Stimulated activated naive CD4-positive, alpha-beta T cell (primary cell): ENCODE measurements at regions not wholly inside any gene's neighbourhood (a gene's known extent, or its start where the extent isn't known, plus 50 kb on each side); places are given as distances from the start of the nearest gene placed in this dataset.

Experiments
- DNase-seq, 6 experiments: peaks; one replicate each; lab custom pipeline; 2025; lab: John Stamatoyannopoulos, UW

DNA sequence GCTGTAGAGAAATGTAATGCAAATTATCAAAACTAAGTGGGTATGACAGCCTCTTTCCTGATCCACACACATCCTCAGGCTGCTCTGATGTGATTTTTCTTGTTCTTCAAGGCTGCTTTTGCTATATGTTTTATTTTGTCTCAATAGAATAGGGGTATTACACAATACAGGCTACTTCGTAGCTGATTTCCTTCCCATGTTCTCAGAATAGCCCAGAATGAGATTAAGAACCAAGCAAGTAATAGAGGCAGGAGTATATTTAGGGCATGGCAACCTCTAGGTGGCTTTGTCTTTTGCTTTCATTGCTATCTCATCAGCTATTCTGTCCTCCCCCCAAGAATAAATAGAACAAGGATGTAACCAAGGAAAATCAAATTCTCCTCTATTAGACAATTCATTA lies 241.8 kb downstream of the ALDH8A1 start:
- DNase-seq: no peak

DNA sequence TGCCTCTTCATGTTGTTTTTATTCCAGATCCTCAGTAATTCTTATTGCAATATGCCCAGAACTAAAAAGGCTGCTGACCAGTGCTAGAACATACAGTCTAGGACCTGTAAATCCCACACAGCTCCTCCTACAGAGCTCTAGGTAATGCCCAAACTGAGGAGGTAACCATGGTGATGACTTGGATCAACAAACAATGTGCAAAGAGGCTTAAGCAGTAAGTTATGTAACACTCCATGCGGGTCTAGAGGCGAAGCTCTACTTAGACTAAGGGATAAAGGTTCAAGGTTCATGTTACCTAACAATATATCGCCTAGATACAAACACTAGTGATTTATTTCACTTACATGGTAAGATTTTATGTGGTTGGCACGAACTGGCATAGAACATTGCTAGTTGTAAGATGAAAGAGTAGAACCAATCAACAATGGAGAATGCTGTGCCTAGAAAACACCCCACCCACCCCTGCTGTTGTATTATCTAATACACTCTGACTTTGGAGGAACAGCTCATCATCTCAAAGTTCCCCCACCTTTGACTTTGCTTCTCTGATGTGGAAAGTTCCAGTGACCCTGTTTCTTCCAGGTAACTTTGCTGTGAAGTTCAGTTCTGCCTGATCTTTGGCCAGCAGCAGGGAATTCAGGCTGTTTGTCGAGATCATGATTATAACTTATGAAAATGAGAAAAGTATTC lies 242.4 kb downstream of the ALDH8A1 start:
- no peak for DNase-seq

DNA sequence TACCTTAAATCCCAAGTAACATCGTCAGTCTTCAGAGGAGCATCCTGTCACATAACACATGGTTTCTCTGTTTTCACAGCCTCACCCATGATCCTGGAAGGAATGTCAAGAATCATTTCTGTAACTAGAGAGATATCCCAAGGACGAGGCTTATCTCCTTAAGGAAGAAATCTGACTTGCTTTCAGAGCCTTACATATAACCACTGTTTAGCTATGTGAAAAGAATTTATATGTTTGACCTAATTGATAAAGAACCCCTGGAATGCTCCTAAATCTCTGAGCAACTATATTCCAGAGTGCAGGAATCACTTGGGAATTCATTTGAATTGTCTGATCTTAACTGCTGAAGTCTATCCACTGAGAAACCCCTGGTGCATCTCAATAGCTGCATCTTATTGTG lies 243.1 kb downstream of the ALDH8A1 start:
- no peak for DNase-seq

DNA sequence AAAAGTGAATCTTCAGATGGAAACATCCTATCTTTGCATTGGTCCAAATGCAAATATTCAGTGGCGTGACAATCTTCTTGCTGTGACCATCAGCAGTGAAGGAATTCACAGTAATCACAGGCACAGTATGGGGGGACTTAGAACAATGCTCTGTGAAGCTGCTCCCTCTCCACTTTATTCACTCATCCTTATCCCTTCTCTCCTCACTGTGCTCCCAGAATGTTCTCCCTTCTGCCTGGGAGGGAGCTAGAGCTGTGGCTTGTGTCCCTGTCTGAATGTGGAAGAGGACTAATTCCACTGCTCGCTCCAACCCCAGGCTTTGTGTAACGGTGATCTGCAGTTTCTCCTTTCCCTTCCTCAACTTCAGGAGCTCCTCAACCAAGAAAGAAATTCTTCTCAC lies 243.7 kb downstream of the ALDH8A1 start:
- DNase-seq: no peak

DNA sequence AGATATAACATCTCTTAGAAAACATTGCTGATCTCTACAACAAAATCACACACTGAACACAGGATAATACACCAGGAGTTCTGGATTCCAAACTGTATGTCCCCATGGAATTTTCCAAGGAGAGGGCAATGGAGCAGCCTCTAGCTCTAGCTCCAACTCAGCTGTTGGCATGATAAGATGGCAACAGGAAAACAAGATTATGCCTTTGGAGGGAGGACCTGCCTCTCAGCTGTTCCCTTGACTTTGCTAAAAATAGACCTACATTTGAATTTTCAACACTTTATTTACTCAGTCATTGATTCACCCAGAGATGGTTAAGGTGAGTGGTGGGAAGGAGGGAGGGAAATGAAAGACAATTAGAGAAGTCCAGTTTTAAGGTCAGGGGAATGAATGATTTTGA lies 246.7 kb downstream of the ALDH8A1 start:
- DNase-seq: no peak

DNA sequence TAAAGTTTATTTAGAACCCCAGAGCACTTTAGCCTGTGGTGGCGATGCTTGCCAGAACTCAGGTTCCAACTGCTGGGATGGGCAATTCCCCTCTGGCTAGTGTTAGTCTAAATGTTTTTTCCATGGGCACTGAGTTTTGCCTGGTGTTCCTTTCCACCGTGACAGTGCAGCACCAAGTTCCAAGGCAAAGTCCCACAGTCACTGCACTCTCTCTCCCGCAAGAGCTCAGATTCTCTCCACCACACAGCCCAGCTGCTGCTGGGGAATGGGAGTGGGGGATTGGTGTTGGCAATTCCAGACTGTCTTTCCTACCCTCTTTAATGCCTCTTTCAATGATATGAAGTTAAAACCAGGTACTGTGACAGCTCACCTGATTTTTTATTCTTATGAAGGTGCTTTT lies 247.6 kb downstream of the ALDH8A1 start:
- no peak for DNase-seq

DNA sequence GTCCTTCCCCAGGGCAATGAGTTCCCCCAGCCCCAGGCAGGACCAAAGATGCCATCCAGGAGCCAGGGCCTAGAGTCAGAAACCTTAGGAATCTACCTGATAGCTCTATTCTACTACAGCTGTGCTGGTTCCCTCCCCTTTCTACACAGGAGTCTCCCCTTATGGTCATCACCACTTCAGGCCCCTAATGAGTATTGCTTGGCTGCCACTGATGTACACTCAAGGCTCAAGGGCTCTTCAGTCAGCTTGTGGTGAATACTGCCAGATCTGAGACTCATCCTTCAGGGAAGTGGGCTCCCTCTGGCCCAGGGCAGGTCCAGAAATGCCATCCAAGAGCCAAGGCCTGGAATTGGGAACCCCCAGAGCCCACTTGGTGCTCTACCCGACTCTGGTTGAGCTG lies 248.6 kb downstream of the ALDH8A1 start:
- no peak for DNase-seq

DNA sequence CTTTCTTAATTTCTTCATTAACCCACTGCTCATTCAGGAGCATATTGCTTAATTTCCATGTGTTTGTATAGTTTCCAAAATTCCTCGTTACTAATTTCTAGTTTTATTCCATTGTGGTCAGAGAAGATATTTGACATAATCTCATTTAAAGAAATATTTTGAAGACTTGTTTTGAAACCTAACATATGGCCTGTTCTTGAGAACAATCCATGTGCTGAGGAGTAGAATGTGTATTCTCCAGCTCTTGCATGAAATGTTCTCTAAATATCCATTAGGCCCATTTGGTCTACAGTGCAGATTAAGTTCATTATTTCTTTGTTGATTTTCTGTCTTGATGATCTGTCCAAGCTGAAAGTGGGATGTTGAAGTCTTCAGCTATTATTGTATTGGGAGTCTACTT lies 251.7 kb downstream of the ALDH8A1 start:
- no peak for DNase-seq

DNA sequence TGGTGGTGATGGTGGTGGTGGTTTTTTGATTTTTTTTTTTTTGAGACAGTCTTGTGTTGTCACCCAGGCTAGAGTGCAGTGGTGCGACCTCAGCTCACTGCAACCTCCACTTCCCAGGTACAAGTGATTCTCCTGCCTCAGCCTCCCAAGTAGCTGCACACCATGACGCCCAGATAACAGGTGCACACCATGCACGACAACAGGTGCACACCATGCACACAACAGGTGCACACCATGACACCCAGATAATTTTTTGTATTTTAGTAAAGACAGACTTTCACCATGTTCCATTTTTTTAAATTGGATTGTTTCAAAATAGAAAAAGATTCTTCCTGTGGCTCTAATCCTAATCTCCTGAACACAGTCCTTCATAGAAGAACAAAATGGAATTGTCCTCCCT lies 257.9 kb downstream of the ALDH8A1 start:
- no peak for DNase-seq

DNA sequence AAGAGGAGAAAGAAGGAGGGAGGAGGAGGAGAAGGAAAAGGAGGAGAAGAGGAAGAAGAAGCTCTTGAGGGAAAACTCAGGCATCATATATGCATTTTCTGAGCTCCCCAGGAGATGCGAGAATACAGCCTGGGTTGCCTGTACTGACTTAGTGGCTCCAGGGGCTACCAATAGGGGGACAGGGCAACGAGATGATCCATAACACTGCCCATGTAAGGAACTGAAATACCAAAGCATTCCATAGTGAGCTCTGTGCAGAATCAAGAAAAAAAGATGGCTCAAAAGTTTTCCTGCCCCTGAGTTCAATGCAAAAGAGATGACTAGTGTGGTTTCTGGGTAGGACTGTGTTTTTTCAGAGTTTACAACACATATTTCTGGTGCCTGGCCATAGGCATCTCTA lies 258.7 kb downstream of the ALDH8A1 start:
- no peak for DNase-seq

DNA sequence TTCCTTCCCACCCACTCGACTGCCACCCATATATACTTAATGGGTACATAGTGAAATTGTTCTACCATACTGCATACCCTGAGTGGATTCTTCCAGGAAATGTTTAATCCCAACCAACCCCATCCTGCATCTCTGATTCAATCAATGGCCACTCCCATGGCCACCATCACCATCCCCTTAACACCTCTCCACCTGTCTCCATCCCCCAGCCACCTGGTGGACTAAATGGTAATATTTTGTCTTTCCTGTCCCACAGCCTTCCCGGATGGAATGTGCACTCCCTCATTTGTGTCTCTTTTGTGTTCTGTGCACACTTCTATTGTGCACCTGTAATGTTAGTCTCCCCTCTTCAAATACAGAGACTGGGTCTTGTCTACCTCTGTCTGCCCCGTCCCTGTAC lies 259.9 kb downstream of the ALDH8A1 start:
- no peak for DNase-seq

DNA sequence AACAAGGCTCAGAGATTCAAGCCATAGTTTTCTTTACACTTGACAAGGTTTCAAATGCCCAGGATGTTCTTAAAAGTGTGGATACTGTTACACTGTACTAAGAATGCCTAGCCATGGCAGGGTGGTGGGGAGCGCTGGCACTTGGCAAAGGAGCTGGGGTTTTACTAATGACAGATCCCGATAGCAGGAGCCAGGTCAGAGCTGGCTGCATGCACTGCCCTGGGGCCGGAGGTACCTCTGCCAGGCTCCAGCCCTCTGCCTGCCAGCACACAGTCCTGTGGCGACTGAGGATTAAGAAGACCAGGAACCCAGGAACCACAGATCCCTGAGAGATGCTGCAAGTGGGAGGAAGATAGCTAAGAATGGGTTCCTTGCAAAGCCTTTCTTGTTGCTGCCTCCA lies 260.3 kb downstream of the ALDH8A1 start:
- no peak for DNase-seq

DNA sequence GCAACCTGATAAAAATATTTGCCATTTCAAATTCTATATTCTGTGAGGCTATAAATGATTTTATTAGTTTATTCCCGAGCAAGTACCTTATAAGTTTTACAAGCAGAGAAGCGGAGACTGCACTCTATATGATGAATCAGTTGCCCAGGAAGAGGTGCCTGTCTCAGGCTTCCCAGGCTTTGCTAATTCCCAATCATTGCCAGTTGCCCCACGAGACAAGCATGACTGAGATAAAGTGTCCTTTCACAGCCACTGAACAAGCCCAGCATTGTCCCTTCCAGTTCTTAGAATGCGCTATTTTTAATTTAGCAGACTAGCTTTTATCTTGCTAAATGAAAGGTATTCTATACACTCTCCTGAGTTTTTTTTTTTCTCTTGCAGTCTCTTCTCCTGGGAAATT lies 260.7 kb downstream of the ALDH8A1 start:
- DNase-seq: no peak

DNA sequence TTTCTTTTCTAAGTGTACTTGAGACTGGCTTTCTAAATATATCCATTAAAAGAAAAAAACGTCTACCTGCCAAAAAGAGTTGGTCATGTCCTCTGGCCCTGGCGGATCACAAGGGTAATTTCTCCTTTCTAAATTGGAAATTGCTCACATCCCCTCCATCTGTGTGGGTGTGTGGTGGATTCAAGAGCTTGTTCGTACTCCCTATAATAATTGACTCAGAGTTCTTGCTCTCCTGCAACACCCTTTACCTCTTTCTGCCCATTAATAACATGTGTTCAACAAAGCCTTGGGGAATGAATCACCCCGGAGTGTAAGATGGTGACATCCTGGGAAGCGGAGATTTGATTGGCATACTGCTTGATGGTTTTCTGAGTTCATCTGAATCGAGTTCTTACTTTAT lies 263.8 kb downstream of the ALDH8A1 start:
- DNase-seq: no peak

DNA sequence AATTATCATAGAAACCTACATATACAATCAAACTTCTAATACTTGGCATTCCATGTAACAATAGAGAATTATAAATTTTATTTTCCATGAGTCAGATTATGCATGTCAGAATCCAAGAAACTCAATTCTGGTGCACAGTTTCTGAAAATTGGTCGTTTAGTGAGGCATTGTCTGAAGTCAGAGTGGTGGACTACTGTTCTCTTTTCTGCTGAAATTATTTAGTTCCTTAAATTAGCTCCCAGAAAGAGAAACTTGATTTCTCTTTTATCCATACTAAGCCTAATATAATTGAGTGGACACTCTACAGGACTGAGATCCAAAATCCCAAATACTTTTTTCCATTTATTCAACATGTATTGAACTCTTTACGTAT lies 265.5 kb downstream of the ALDH8A1 start:
- DNase-seq: no peak

DNA sequence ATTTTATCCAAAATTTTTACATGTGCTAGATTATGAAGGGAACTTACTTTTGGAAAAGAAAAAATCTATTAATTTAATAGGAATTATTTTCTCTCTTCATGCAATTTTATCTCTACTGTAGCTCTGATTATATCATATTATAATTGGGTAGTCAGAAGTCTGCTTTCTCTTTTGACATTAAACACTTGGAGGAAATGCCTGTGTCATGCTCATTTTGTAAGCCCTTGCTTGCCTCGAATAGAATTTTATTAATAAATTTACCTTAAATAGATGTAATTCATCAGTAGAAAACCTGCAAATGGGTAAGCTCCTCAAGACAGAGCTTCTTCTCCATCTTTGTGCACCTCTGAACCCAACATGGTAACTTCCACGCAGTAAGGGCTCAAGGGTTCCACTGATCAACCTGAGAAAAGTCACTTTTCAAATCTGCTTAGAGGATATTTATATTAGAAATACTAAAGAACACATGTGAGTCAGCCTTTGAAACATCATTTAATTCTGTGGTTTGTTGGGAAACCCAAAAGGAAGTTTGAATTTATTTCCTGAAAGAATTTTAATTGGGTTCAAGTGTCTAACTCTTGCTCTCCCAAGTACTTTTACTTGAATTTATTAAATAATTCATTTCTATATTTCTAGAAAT lies 266.0 kb downstream of the ALDH8A1 start:
- no peak for DNase-seq

DNA sequence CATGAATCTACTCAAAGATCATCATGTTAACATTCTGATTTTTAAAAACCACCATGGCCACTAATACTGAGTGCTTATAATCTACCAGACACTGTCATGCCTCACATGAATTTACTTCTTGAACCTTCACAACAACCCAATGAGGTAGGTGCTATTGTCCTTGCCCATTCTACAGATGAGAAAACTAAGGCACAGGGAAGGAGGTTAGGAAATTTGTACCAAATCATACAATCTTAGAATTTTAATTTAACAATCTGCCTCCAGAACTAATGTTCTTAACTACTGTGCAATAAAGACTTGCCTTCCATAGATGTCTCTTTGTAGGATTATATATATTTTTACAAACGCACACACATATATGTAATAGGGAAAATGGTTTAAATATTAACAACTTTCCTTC lies 269.5 kb downstream of the ALDH8A1 start:
- DNase-seq: no peak

DNA sequence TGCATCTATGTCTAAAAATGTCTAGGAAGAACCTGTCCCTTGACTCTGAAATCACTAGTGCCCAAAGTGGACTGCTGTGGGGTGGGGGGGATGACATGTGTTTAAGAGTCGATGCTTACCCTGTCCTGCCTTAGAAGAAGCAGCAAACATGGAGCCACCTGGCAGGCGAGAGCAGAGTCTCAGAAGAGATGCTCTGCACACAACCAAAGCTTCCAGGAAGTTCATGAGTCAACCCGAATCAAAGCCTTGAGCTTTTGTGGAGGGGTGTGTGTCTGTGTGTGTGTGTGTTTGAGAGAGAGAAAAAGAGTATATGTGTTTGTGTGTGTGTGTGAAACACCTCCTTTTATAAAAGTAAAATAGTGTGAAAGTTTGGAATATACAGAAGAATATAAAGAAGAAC lies 269.9 kb downstream of the ALDH8A1 start:
- no peak for DNase-seq

DNA sequence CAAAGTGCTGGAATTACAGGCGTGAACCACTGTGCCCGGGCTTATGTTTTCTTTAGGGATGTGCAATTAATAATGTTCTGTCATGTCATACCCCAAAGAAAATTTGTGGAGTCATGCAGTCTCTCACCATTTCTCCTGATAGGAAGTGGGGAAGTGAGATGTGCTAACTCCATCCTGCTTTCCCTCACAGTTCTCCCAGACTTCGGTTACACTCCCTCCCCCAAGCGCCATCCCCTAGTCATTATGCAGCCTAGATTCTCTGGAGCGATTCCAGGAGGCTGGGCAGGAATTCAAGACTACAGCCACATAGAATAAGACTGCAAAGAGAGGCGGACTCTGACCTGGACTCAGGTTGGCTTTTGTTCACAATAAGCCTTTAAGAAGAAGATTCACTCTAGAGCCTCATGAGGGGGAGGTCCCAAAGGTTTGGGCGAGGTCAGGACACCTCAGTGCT lies 271.4 kb downstream of the ALDH8A1 start:
- DNase-seq: no peak

DNA sequence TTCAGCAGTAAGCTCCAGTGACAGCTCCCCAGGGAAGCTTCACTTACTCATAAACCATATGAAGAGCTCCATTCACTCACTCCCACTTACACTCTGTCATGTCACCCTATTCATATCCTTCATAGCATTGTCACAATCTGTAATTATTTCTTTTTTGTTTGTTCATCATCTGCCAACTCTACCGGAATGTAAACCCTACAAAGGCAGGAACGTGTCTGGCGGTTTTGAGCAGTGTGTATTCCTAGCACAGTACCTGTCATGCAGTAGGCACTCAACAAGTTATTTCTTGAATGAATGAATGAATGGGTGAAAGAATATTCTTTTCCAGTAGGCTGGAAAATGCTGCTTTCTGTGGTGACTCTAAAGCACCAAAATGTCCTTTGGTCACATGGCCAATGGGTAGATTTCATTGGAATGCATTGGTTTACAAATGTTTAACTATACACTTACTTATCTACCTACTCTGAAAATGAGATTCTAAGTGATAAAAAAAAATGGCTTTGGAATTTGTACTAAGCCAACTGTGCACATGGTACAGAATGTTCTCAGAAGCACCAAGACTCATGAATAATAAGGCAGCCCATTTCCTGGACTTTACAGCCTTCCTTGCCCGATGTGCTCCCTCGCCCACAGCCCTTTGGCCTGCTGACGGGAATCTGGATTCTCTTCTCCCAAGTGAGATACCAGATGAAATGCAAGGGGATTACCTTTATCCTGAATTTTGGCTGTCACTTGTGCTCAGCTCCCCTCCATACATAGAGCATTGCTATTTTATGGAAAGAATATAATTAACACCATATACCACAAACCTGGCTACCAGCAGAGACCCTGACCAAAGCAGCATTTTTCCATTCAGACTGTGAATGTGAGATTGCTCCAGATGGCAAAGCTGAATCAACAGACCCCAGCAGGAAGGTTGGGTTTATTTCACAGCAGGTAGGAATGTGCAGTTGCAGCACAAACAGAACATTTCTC lies 273.3 kb downstream of the ALDH8A1 start:
- DNase-seq: no peak

DNA sequence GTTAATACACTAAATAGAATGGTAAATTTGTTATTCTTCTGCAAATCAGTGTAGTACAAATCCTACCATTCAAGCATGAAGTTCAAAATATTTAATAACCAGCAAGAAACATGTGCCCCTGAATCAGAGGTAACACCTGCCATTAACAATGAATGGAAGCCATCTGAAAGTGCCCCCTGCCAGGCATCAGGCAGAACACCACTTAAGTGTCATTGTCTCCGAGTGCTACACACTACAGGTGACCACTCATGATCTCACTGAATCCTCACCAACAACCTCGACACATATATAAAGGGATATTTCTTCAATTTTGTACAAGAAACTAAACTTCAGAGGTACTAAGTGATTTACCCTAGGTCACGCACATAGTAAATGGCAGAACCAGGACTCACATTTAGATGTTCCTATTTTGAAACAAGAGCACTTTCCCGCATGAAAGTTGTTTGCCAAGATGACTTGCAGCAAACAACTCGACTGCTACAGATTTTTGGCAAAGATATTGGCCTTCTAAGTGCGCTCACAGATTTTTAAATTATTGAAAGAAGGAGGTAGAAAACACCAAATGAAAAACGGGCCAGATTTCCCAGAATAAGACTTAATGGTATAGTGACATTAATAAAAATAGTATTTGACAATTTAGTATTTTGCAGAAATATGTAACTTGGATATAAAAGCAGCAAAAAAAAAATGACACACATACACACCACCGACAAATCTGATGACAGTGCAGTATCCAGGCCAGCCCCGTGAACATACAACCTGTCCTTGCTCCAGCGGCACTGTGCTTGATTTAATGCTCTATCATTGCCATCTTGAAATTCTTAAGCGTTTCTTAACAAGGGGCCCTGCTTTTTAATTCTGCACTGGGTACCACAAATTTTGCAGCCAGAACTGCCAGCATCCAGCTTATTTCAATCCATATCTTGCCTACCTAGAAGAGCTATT lies 274.5 kb downstream of the ALDH8A1 start:
- DNase-seq: no peak

DNA sequence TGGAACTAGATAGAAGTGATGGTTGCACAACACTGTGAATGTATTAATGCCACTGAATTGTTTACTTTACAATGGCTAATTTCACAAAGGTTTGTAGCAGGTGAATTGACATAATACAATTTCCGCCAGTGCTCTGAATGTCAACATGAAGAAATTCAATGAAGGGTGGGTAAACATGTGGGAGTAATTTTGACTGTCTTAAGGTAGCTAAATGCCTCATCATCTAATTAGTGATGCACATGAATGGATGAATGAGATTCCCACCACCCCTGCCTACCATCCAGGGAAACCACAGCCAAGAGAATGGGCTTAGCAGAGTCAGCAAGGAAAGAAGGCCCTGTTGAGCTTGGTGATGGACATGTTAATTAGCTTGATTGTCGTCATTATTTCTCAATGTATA lies 275.3 kb downstream of the ALDH8A1 start:
- no peak for DNase-seq
